Fibroblast of pulmonary artery (primary cell): ENCODE measurements at regions not wholly inside any gene's neighbourhood (a gene's known extent, or its start where the extent isn't known, plus 50 kb on each side); places are given as distances from the start of the nearest gene placed in this dataset.

Source experiments
- DNase-seq: peaks from one replicate; pipeline ENCODE4 v3.0.0-alpha.2; 2010; ENCODE audit warnings: low read depth
- H3K4me3 ChIP-seq: replicated peaks from 2 replicates; pipeline ENCODE4 v1.5.1; 2011; ENCODE audit warnings: low read depth, mild to moderate bottlenecking, control low read depth, low read length, moderate library complexity
- TF ChIP-seq, protein P1 (sequence below): IDR thresholded peaks from 2 replicates; pipeline ENCODE4 v1.5.1; 2011; ENCODE audit warnings: mild to moderate bottlenecking, control low read depth, low read length, inconsistent platforms; ENCODE audit errors: missing control alignments

DNA sequence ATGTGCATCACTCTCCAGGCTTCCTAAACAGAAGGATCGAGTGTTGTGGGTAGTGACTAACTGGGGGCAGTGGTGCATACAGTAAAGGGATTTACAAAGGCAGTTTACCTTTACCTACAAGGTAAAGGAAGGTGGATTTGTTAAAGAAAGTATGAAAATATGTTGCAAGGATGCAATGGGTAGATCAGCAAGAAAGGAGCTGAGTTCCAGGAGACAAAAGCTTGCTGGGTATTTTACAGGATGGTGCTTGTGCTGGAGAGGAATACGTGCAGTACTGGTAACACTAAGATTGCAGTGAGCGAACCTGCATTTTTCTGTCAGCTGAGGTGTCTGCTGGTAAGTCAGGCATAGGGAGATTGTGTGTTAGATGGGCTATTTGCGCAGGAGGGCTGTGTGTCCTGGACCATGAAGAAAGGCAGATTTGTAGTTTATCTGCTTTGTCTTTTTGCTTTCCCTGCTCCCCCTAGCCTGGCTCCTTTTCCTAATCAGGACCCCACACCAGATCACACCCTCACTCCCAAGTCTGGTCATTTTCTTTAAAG is 304.6 kb downstream of the THBS2 start:
- H3K4me3 ChIP-seq, result no peak overlapping the region
- DNase-seq, result no peak
- TF ChIP-seq, protein P1, sequence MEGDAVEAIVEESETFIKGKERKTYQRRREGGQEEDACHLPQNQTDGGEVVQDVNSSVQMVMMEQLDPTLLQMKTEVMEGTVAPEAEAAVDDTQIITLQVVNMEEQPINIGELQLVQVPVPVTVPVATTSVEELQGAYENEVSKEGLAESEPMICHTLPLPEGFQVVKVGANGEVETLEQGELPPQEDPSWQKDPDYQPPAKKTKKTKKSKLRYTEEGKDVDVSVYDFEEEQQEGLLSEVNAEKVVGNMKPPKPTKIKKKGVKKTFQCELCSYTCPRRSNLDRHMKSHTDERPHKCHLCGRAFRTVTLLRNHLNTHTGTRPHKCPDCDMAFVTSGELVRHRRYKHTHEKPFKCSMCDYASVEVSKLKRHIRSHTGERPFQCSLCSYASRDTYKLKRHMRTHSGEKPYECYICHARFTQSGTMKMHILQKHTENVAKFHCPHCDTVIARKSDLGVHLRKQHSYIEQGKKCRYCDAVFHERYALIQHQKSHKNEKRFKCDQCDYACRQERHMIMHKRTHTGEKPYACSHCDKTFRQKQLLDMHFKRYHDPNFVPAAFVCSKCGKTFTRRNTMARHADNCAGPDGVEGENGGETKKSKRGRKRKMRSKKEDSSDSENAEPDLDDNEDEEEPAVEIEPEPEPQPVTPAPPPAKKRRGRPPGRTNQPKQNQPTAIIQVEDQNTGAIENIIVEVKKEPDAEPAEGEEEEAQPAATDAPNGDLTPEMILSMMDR, result no peak

DNA sequence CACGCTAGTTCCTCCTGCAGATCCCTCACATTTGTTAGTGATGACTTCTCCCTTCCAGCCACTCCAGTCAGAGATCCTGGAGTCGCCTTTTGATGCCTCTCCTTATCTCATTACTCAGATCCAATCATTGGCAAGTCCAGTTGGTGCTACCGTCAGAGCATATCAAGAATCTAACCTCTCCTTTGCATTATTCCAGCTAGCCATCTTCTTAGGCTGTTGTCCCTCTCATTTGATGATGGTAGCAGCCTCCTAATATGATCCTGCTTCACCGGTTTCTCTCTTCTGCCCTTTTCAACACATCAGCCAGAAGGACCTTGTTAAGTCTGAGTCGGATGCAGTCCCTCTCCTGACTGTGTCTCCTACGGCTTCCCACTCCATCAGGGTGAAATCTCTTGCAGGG is 305.6 kb downstream of the THBS2 start:
- TF ChIP-seq, protein P1, result no peak
- no peak overlapping the region for H3K4me3 ChIP-seq
- no peak for DNase-seq

DNA sequence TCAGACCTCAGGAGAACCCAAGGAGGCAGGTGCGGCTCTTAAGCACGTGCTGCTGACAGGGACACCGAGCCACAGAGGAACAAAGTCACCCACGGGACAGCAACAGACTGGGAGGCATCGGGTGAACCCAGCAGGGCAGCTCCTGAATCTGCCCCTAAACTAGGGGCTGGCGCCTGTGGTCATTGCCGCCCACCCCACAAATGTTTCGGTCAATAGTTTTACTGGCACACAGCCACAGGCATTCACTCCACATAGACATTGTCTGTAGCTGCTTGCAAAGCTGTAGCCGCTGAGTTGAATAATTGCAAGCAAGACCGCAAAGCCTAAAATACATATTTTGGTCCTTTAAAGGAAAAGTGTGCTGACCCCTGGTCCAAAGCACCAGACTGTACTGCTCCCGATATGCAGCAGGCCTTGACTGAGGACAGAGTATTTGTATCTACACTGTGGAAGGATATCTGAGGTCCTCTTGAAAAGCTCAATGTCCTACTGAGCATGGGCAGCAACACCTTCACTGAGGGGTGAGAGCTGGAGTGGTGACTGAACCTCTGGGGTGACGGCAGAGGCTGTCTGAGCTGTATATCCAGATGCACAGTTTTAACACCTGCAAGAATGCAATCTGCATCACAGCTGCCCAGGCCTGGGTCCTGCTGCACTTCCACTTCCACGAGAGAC is 310.3 kb downstream of the THBS2 start:
- TF ChIP-seq, protein P1, result no peak
- H3K4me3 ChIP-seq, result no peak overlapping the region
- DNase-seq, result no peak

DNA sequence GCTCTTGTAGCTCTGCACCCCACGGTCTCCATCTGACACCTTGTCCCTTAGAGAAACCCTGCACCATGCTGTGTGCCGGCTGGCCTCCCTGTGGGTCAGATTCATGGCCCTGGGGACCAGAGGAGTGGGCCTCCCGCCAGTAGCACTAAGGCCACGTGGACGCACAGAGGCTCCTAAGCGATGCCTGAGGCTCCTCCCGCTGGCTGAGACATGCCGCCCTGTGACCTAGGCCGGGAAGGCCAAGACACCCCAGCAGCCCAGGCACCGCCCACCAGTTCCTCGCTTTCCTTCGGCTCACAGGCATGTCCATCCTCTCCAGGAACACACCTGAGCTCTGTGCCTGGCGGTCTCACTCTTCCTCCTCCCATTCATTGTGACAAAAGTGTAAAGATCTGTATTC is 311.0 kb downstream of the THBS2 start:
- no peak for DNase-seq
- no peak overlapping the region for H3K4me3 ChIP-seq
- TF ChIP-seq, protein P1, result no peak

DNA sequence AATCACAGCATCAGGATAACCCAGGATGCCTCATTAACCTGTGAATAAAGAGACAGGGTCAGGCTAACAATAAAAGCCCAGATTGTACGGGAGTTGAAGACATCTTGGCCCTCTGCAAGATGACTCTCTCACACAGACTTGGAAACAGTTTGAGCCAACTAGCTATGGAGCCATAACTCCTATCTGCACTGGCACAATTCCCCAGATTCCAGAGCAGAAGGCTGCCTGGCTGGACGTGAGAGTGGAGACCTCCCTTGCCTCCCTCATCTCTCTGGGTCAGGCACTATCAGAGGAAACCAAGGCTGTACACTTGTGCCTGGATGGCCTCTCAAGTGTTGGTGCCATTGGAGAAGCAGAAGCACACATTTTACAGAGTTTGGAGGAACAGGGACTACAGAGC is 312.6 kb downstream of the THBS2 start:
- TF ChIP-seq, protein P1, result no peak
- H3K4me3 ChIP-seq, result no peak overlapping the region
- DNase-seq, result no peak

DNA sequence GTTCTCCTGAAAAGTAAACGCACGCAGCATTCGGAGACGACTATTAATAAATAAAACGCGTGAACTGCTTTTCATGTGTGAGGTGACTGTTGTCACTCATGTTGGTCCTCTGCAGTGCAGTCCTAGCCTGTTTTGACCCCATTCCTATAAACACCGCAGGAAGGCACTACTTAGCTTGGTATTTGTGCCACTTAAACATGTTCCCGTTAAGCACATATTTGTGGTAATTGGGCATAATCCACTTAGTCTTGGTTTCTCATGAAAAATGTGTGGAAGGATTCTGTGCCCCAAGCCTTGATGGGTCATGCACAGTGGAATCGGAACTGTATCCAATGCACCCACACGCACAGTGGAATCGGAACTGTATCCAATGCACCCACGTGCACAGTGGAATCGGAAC is 313.9 kb downstream of the THBS2 start:
- no peak overlapping the region for H3K4me3 ChIP-seq
- TF ChIP-seq, protein P1, result no peak
- no peak for DNase-seq

DNA sequence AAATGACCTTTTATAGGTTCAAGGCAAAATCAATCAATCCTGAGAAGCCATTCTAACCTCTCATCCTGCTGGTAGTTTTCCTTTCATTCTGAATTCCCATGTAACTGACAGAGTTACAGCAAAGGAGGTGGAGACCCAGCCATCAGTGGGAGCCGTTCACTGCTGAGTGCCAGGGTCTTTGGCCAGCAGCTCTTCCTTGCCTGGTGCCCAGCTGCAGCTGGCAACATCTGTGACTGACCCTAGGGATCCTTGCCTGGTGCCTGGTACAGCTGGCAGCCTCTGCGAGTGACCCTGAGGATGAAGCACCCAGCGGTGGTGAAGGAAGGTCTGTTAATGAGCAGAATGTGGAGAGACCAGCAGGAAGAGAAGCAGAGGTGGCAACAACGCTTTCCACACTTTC is 314.6 kb downstream of the THBS2 start:
- TF ChIP-seq, protein P1, result no peak
- H3K4me3 ChIP-seq, result no peak overlapping the region
- DNase-seq, result no peak
